Neural cell (in vitro differentiated cells): ENCODE measurements at regions not wholly inside any gene's neighbourhood (a gene's known extent, or its start where the extent isn't known, plus 50 kb on each side); places are given as distances from the start of the nearest gene placed in this dataset.

Source experiments
- H2AFZ ChIP-seq: fragments of 200-600, 300-800 bp; sonication (generic), shearing (Covaris generic); 2 replicates; pipeline ENCODE4 v1.6.0; 2014; ENCODE audit warnings: low read depth, mild to moderate bottlenecking, antibody characterized with exemption, low read length, moderate library complexity
- H3F3A ChIP-seq: fragments of 200-600 bp; shearing (Covaris generic); 2 replicates; pipeline ENCODE4 v1.6.1; 2016; ENCODE audit warnings: mild to moderate bottlenecking, moderate library complexity, mixed read lengths, antibody characterized with exemption, low read length; ENCODE audit not compliant: insufficient read depth, poor library complexity, severe bottlenecking
- H3K27ac ChIP-seq: fragments of 200-600, 300-800 bp; sonication (generic), shearing (Covaris generic); 2 replicates; pipeline ENCODE4 v1.5.1; 2014; ENCODE audit warnings: mild to moderate bottlenecking, low read length, moderate library complexity
- H3K27me3 ChIP-seq: fragments of 300-800, 200-600 bp; sonication (generic), shearing (Covaris generic); 2 replicates; pipeline ENCODE4 v1.6.0; 2014; ENCODE audit warnings: mild to moderate bottlenecking, low read depth, low read length, moderate library complexity; ENCODE audit not compliant: insufficient read depth
- H3K36me3 ChIP-seq: fragments of 300-800, 200-600 bp; sonication (generic), shearing (Covaris generic); 2 replicates; pipeline ENCODE4 v1.5.1; 2014; ENCODE audit warnings: mild to moderate bottlenecking, antibody characterized with exemption, low read length, moderate library complexity; ENCODE audit not compliant: insufficient read depth
- H3K4me2 ChIP-seq: fragments of 300-800, 200-600 bp; sonication (generic), shearing (Covaris generic); 2 replicates; pipeline ENCODE4 v1.6.0; 2014; ENCODE audit warnings: mild to moderate bottlenecking, low read length
- H3K4me3 ChIP-seq: fragments of 300-800, 200-600 bp; sonication (generic), shearing (Covaris generic); 2 replicates; pipeline ENCODE4 v1.5.1; 2014; ENCODE audit warnings: mild to moderate bottlenecking, low read length, moderate library complexity
- H3K79me2 ChIP-seq: fragments of 200-600 bp; shearing (Covaris generic); replicated peaks from 2 replicates; pipeline ENCODE4 v1.6.0; 2014; ENCODE audit warnings: mild to moderate bottlenecking, low read length, moderate library complexity; ENCODE audit not compliant: insufficient read depth
- H3K9ac ChIP-seq: fragments of 300-800, 200-600 bp; sonication (generic), shearing (Covaris generic); 2 replicates; pipeline ENCODE4 v1.6.1; 2016; ENCODE audit warnings: mild to moderate bottlenecking, low read length, mixed read lengths
- H3K9me2 ChIP-seq: fragments of 200-600 bp; shearing (Covaris generic); 2 replicates; pipeline ENCODE4 v1.6.1; 2016; ENCODE audit warnings: mild to moderate bottlenecking, low read length, mixed read lengths; ENCODE audit not compliant: insufficient read depth
- H3K9me3 ChIP-seq: fragments of 200-600, 300-800 bp; sonication (generic), shearing (Covaris generic); 2 replicates; pipeline ENCODE4 v1.6.1; 2016; ENCODE audit warnings: mild to moderate bottlenecking, mixed run types, low read length, moderate library complexity, mixed read lengths
- H4K20me1 ChIP-seq: fragments of 200-600 bp; shearing (Covaris generic); 2 replicates; pipeline ENCODE4 v1.6.1; 2016; ENCODE audit warnings: mild to moderate bottlenecking, mixed run types; ENCODE audit not compliant: insufficient read depth
- EP300 ChIP-seq: fragments of 450-650 bp; conservative IDR thresholded peaks from 2 replicates; pipeline ENCODE4 v1.6.1; 2014; ENCODE audit warnings: antibody characterized with exemption, mild to moderate bottlenecking, moderate library complexity; ENCODE audit not compliant: poor library complexity, severe bottlenecking
- EZH2 ChIP-seq: fragments of 200-600, 300-800 bp; shearing (Covaris generic), sonication (generic); IDR thresholded peaks from 2 replicates; pipeline ENCODE4 v1.6.1; 2014; ENCODE audit warnings: antibody characterized with exemption, low read length, borderline replicate concordance, mild to moderate bottlenecking; ENCODE audit not compliant: insufficient read depth, poor library complexity, severe bottlenecking
- MXI1 ChIP-seq: fragments of 450-650 bp; conservative IDR thresholded peaks from 2 replicates; pipeline ENCODE4 v1.6.1; 2014; ENCODE audit warnings: antibody characterized with exemption, mild to moderate bottlenecking; ENCODE audit not compliant: poor library complexity, severe bottlenecking
- POLR2AphosphoS5 ChIP-seq: IDR thresholded peaks from 2 replicates; pipeline ENCODE4 v1.6.1; 2012
- RAD21 ChIP-seq: fragments of 450-650 bp; conservative IDR thresholded peaks from 2 replicates; pipeline ENCODE4 v1.6.1; 2014; ENCODE audit warnings: antibody characterized with exemption, mild to moderate bottlenecking, moderate library complexity
- REST ChIP-seq: IDR thresholded peaks from 2 replicates; pipeline ENCODE4 v1.6.1; 2012; ENCODE audit warnings: borderline replicate concordance
- SMC3 ChIP-seq: fragments of 450-650 bp; conservative IDR thresholded peaks from 2 replicates; pipeline ENCODE4 v1.6.1; 2014; ENCODE audit warnings: antibody characterized with exemption, mild to moderate bottlenecking, moderate library complexity; ENCODE audit not compliant: poor library complexity
- TAF1 ChIP-seq: IDR thresholded peaks from 2 replicates; pipeline ENCODE4 v1.6.1; 2012; ENCODE audit warnings: low read depth
- TF ChIP-seq, protein P1 (sequence below): fragments of 450-650 bp; IDR thresholded peaks from 2 replicates; pipeline ENCODE4 v1.5.1; 2014; ENCODE audit warnings: antibody characterized with exemption, mild to moderate bottlenecking, moderate library complexity; ENCODE audit not compliant: poor library complexity, severe bottlenecking

- Histone ChIP-seq H3K27ac (no peak overlapping the region), H3K36me3 (no peaks in the 10 kb centered on the region), H3K27me3 (no peaks in the 10 kb centered on the region), H4K20me1 (no peaks in the 10 kb centered on the region), H3K4me2 (no peak overlapping the region), H3K9ac (no peak overlapping the region), H2AFZ (no peak overlapping the region), H3K9me3 (no peaks in the 10 kb centered on the region), H3K79me2 (no peaks in the 10 kb centered on the region), H3F3A (no peaks in the 10 kb centered on the region), H3K9me2 (no peaks in the 10 kb centered on the region), H3K4me3 (no peak overlapping the region)
- TF ChIP-seq TAF1 (no peak), EP300 (no peak), SMC3 (no peak), REST (no peak), POLR2AphosphoS5 (no peak), EZH2 (no peak), RAD21 (no peak), MXI1 (no peak)
- TF ChIP-seq, protein P1, sequence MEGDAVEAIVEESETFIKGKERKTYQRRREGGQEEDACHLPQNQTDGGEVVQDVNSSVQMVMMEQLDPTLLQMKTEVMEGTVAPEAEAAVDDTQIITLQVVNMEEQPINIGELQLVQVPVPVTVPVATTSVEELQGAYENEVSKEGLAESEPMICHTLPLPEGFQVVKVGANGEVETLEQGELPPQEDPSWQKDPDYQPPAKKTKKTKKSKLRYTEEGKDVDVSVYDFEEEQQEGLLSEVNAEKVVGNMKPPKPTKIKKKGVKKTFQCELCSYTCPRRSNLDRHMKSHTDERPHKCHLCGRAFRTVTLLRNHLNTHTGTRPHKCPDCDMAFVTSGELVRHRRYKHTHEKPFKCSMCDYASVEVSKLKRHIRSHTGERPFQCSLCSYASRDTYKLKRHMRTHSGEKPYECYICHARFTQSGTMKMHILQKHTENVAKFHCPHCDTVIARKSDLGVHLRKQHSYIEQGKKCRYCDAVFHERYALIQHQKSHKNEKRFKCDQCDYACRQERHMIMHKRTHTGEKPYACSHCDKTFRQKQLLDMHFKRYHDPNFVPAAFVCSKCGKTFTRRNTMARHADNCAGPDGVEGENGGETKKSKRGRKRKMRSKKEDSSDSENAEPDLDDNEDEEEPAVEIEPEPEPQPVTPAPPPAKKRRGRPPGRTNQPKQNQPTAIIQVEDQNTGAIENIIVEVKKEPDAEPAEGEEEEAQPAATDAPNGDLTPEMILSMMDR, result no peak
These were observed 941.2 kb downstream of the SUCLG1 start for GRCh38 chr2:83517727-83518368.

GRCh38 chr2:83516503-83516902 is 942.6 kb downstream of the SUCLG1 start:
- no peaks in the 10 kb centered on the region for H4K20me1 ChIP-seq

More at GRCh38 chr2:83516503-83516902, 942.6 kb downstream of the SUCLG1 start:
- Histone ChIP-seq H2AFZ (no peak overlapping the region), H3K9ac (no peak overlapping the region), H3K36me3 (no peaks in the 10 kb centered on the region), H3K4me2 (no peak overlapping the region), H3K9me2 (no peaks in the 10 kb centered on the region), H3K79me2 (no peaks in the 10 kb centered on the region), H3K27ac (no peak overlapping the region), H3K9me3 (no peaks in the 10 kb centered on the region), H3F3A (no peaks in the 10 kb centered on the region), H3K27me3 (no peaks in the 10 kb centered on the region), H3K4me3 (no peak overlapping the region)
- TF ChIP-seq, protein P1, result no peak
- no peak for TF ChIP-seq POLR2AphosphoS5
- TF ChIP-seq TAF1, result no peak
- TF ChIP-seq REST, result no peak
- no peak for TF ChIP-seq EP300
- TF ChIP-seq MXI1, result no peak
- TF ChIP-seq SMC3, result no peak
- no peak for TF ChIP-seq EZH2
- no peak for TF ChIP-seq RAD21
